Smooth muscle cell (in vitro differentiated cells): ENCODE measurements at regions not wholly inside any gene's neighbourhood (a gene's known extent, or its start where the extent isn't known, plus 50 kb on each side); places are given as distances from the start of the nearest gene placed in this dataset.

Experiments
- DNase-seq: peaks from one replicate; lab custom pipeline; 2025; ENCODE audit not compliant: unreplicated experiment; lab: John Stamatoyannopoulos, UW
- H2AFZ ChIP-seq: fragments of 200-600 bp; sonication (generic); 2 replicates; pipeline ENCODE4 v1.6.0; 2016; ENCODE audit warnings: antibody characterized with exemption, low read depth, mild to moderate bottlenecking
- H3F3A ChIP-seq: fragments of 200-600 bp; sonication (generic); 2 replicates; pipeline ENCODE4 v1.6.0; 2017; ENCODE audit warnings: antibody characterized with exemption, low read depth
- H3K27ac ChIP-seq: fragments of 200-600 bp; sonication (generic); 2 replicates; pipeline ENCODE4 v1.5.1; 2016; ENCODE audit warnings: low read depth, mild to moderate bottlenecking
- H3K27me3 ChIP-seq: fragments of 200-600 bp; sonication (generic); 2 replicates; pipeline ENCODE4 v1.6.1; 2016; ENCODE audit warnings: low read depth, mild to moderate bottlenecking
- H3K36me3 ChIP-seq: fragments of 200-600 bp; sonication (generic); 2 replicates; pipeline ENCODE4 v1.5.1; 2016; ENCODE audit warnings: low read depth
- H3K4me1 ChIP-seq: fragments of 200-600 bp; sonication (generic); 2 replicates; pipeline ENCODE4 v1.5.1; 2016; ENCODE audit warnings: low read depth
- H3K4me2 ChIP-seq: fragments of 200-600 bp; sonication (generic); 2 replicates; pipeline ENCODE4 v1.6.0; 2016; ENCODE audit warnings: mild to moderate bottlenecking
- H3K4me3 ChIP-seq: fragments of 200-600 bp; sonication (generic); 2 replicates; pipeline ENCODE4 v1.5.1; 2016; ENCODE audit warnings: mild to moderate bottlenecking
- H3K79me2 ChIP-seq: fragments of 200-600 bp; sonication (generic); 2 replicates; pipeline ENCODE4 v1.6.0; 2016; ENCODE audit warnings: low read depth, mild to moderate bottlenecking
- H3K9ac ChIP-seq: fragments of 200-600 bp; sonication (generic); 2 replicates; pipeline ENCODE4 v1.6.0; 2016; ENCODE audit warnings: low read depth
- H3K9me3 ChIP-seq: fragments of 200-600 bp; sonication (generic); replicated peaks from 2 replicates; pipeline ENCODE4 v1.5.1; 2016; ENCODE audit warnings: low read depth
- H4K20me1 ChIP-seq: fragments of 200-600 bp; sonication (generic); 2 replicates; pipeline ENCODE4 v1.6.0; 2016; ENCODE audit warnings: low read depth
- CTCF ChIP-seq: fragments of 200-600 bp; sonication (generic); IDR thresholded peaks from 2 replicates; pipeline ENCODE4 v1.5.1; 2017; ENCODE audit warnings: borderline replicate concordance, mild to moderate bottlenecking, antibody characterized with exemption; ENCODE audit not compliant: insufficient read depth, poor library complexity, severe bottlenecking
- WGBS: methylation state at CpG from one replicate; pipeline ENCODE4 v1.1.7; 2016; ENCODE audit warnings: low lambda C conversion rate; 5-methylcytosine and 5-hydroxymethylcytosine counted together

GRCh38 chr7:1325646-1326510 lies 93.2 kb downstream of the UNCX start:
- DNase-seq: no peak
- Histone ChIP-seq H2AFZ (no peak overlapping the region), H3K27ac (no peak overlapping the region), H3K36me3 (no peaks in the 10 kb centered on the region), H3K4me3 (no peak overlapping the region), H3K9ac (no peak overlapping the region), H3K27me3 (no peaks in the 10 kb centered on the region), H3F3A (no peaks in the 10 kb centered on the region), H3K4me2 (no peak overlapping the region), H3K79me2 (no peaks in the 10 kb centered on the region), H4K20me1 (no peaks in the 10 kb centered on the region), H3K9me3 (no peaks in the 10 kb centered on the region), H3K4me1 (no peaks in the 10 kb centered on the region)
- WGBS: 91% methylated on average over 33 of the region's 33 CpGs
- TF ChIP-seq CTCF: no peak

GRCh38 chr7:1326511-1326785 lies 93.8 kb downstream of the UNCX start:
- H3K36me3 ChIP-seq: no peaks in the 10 kb centered on the region
- no peaks in the 10 kb centered on the region for H3K9me3 ChIP-seq
- H2AFZ ChIP-seq: no peak overlapping the region
- no peak for DNase-seq
- H3K4me2 ChIP-seq: no peak overlapping the region
- no peak for TF ChIP-seq CTCF
- H4K20me1 ChIP-seq: no peaks in the 10 kb centered on the region
- H3F3A ChIP-seq: no peaks in the 10 kb centered on the region
- no peak overlapping the region for H3K4me3 ChIP-seq
- H3K4me1 ChIP-seq: no peaks in the 10 kb centered on the region
- H3K27ac ChIP-seq: no peak overlapping the region
- no peak overlapping the region for H3K9ac ChIP-seq
- WGBS: 89% methylated on average over 2 of the region's 9 CpGs
- no peaks in the 10 kb centered on the region for H3K27me3 ChIP-seq
- no peaks in the 10 kb centered on the region for H3K79me2 ChIP-seq

GRCh38 chr7:1329261-1329660 lies 96.6 kb downstream of the UNCX start:
- no peaks in the 10 kb centered on the region for H3K27me3 ChIP-seq
- DNase-seq: no peak
- H3F3A ChIP-seq: no peaks in the 10 kb centered on the region
- WGBS: 95% methylated on average over 13 of the region's 13 CpGs
- TF ChIP-seq CTCF: no peak
- H3K4me2 ChIP-seq: no peak overlapping the region
- H3K4me3 ChIP-seq: no peak overlapping the region
- H3K9ac ChIP-seq: no peak overlapping the region
- no peaks in the 10 kb centered on the region for H3K36me3 ChIP-seq
- no peak overlapping the region for H3K27ac ChIP-seq
- H4K20me1 ChIP-seq: no peaks in the 10 kb centered on the region
- no peak overlapping the region for H2AFZ ChIP-seq
- no peaks in the 10 kb centered on the region for H3K4me1 ChIP-seq
- H3K9me3 ChIP-seq: no peaks in the 10 kb centered on the region
- H3K79me2 ChIP-seq: no peaks in the 10 kb centered on the region
